H9 (cell line): ENCODE measurements at regions not wholly inside any gene's neighbourhood (a gene's known extent, or its start where the extent isn't known, plus 50 kb on each side); places are given as distances from the start of the nearest gene placed in this dataset.

Experiments
- DNase-seq: peaks from one replicate; pipeline ENCODE4 v3.0.0-alpha.2; 2017
- H2AFZ ChIP-seq: one replicate; pipeline ENCODE4 v1.6.1; 2013; ENCODE audit warnings: mild to moderate bottlenecking, low read length, control low read depth, moderate library complexity
- H2AK5ac ChIP-seq: 2 replicates; pipeline ENCODE4 v1.6.1; 2013; ENCODE audit warnings: low read length, control low read depth, mixed read lengths; ENCODE audit not compliant: insufficient read length
- H2BK120ac ChIP-seq: one replicate; pipeline ENCODE4 v1.6.1; 2013; ENCODE audit warnings: low read depth, mild to moderate bottlenecking, low read length, control low read depth, inconsistent platforms; ENCODE audit not compliant: poor library complexity, severe bottlenecking
- H2BK12ac ChIP-seq: 2 replicates; pipeline ENCODE4 v1.6.1; 2013; ENCODE audit warnings: low read length, control low read depth, mixed read lengths, low read depth; ENCODE audit not compliant: insufficient read length
- H2BK15ac ChIP-seq: 2 replicates; pipeline ENCODE4 v1.6.1; 2013; ENCODE audit warnings: low read depth, low read length, control low read depth
- H2BK20ac ChIP-seq: one replicate; pipeline ENCODE4 v1.6.1; 2013; ENCODE audit warnings: low read depth, mild to moderate bottlenecking, low read length, control low read depth, inconsistent platforms; ENCODE audit not compliant: poor library complexity, severe bottlenecking
- H2BK5ac ChIP-seq: 2 replicates; pipeline ENCODE4 v1.6.1; 2013; ENCODE audit warnings: low read length, control low read depth, mixed read lengths; ENCODE audit not compliant: insufficient read length
- H3K14ac ChIP-seq: 2 replicates; pipeline ENCODE4 v1.6.1; 2013; ENCODE audit warnings: low read length, control low read depth; ENCODE audit not compliant: insufficient read depth
- H3K18ac ChIP-seq: 2 replicates; pipeline ENCODE4 v1.6.1; 2013; ENCODE audit warnings: low read depth, mild to moderate bottlenecking, mixed read lengths, low read length, control low read depth; ENCODE audit not compliant: insufficient read length
- H3K23ac ChIP-seq: 2 replicates; pipeline ENCODE4 v1.6.1; 2013; ENCODE audit warnings: low read length, control low read depth, mixed read lengths, low read depth; ENCODE audit not compliant: insufficient read length
- H3K23me2 ChIP-seq: 2 replicates; pipeline ENCODE4 v1.6.1; 2013; ENCODE audit warnings: low read depth, mild to moderate bottlenecking, mixed read lengths, low read length, control low read depth; ENCODE audit not compliant: insufficient read length, poor library complexity, severe bottlenecking
- H3K27ac ChIP-seq: 2 replicates; pipeline ENCODE4 v1.5.1; 2013; ENCODE audit warnings: low read length, control low read depth, mixed read lengths, low read depth; ENCODE audit not compliant: insufficient read length
- H3K27me3 ChIP-seq: 2 replicates; pipeline ENCODE4 v1.6.1; 2013; ENCODE audit warnings: low read length, control low read depth, inconsistent platforms; ENCODE audit not compliant: insufficient read depth
- H3K4ac ChIP-seq: 2 replicates; pipeline ENCODE4 v1.6.1; 2013; ENCODE audit warnings: low read depth, mild to moderate bottlenecking, control low read depth, inconsistent platforms, low read length, moderate library complexity
- H3K4me1 ChIP-seq: 2 replicates; pipeline ENCODE4 v1.6.1; 2013; ENCODE audit warnings: low read length, control low read depth, inconsistent platforms; ENCODE audit not compliant: insufficient read depth
- H3K4me2 ChIP-seq: 2 replicates; pipeline ENCODE4 v1.6.1; 2013; ENCODE audit warnings: low read length, control low read depth, mixed read lengths; ENCODE audit not compliant: insufficient read length, insufficient read depth
- H3K56ac ChIP-seq: 2 replicates; pipeline ENCODE4 v1.6.1; 2013; ENCODE audit warnings: low read depth, mild to moderate bottlenecking, mixed read lengths, low read length, control low read depth; ENCODE audit not compliant: insufficient read length
- H3K79me1 ChIP-seq: 2 replicates; pipeline ENCODE4 v1.6.1; 2013; ENCODE audit warnings: low read depth, mild to moderate bottlenecking, moderate library complexity, low read length, control low read depth, inconsistent platforms; ENCODE audit not compliant: insufficient read depth, poor library complexity, severe bottlenecking
- H3K79me2 ChIP-seq: 2 replicates; pipeline ENCODE4 v1.6.1; 2013; ENCODE audit warnings: low read length, control low read depth, inconsistent platforms; ENCODE audit not compliant: insufficient read depth
- H3K9ac ChIP-seq: 2 replicates; pipeline ENCODE4 v1.6.1; 2013; ENCODE audit warnings: low read length, control low read depth, mixed read lengths; ENCODE audit not compliant: insufficient read length; ENCODE audit errors: extremely low read depth
- H3K9me3 ChIP-seq: one replicate; pipeline ENCODE4 v1.6.1; 2013; ENCODE audit warnings: low read depth, low read length, inconsistent platforms; ENCODE audit not compliant: control insufficient read depth
- H3T11ph ChIP-seq: one replicate; pipeline ENCODE4 v1.6.1; 2013; ENCODE audit warnings: mild to moderate bottlenecking, low read length, control low read depth, inconsistent platforms
- H4K20me1 ChIP-seq: one replicate; pipeline ENCODE4 v1.6.1; 2013; ENCODE audit not compliant: control insufficient read depth, insufficient read length, insufficient read depth
- H4K5ac ChIP-seq: 2 replicates; pipeline ENCODE4 v1.6.1; 2013; ENCODE audit warnings: low read depth, mild to moderate bottlenecking, mixed read lengths, low read length, control low read depth; ENCODE audit not compliant: insufficient read length
- H4K8ac ChIP-seq: replicated peaks from 2 replicates; pipeline ENCODE4 v1.6.1; 2013; ENCODE audit warnings: low read length, control low read depth, mixed read lengths, low read depth; ENCODE audit not compliant: insufficient read length
- H4K91ac ChIP-seq: 2 replicates; pipeline ENCODE4 v1.6.1; 2013; ENCODE audit warnings: low read depth, mild to moderate bottlenecking, moderate library complexity, mixed read lengths, low read length, control low read depth; ENCODE audit not compliant: insufficient read length
- H3K27ac Mint-ChIP-seq, 3 experiments: 2 replicates in 2 of 3; 3 replicates in 1 of 3; pipeline ENCODE4 v1.8.0; 2020 to 2021; ENCODE audit warnings: mixed read lengths in 3 of 3, mild to moderate bottlenecking in 1 of 3, moderate library complexity in 1 of 3
- H3K27me3 Mint-ChIP-seq: 2 replicates; pipeline ENCODE4 v1.8.0; 2021; ENCODE audit warnings: low read depth, mild to moderate bottlenecking, moderate library complexity, mixed read lengths
- H3K36me3 Mint-ChIP-seq, 3 experiments: 2 replicates in 2 of 3; 3 replicates in 1 of 3; pipeline ENCODE4 v1.8.0; 2020 to 2021; ENCODE audit warnings: low read depth in 3 of 3, mixed read lengths in 3 of 3; ENCODE audit not compliant: insufficient read depth in 1 of 3
- H3K4me1 Mint-ChIP-seq, 2 experiments: 2 replicates each; pipeline ENCODE4 v1.8.0; 2020; ENCODE audit warnings: mixed read lengths in 2 of 2
- H3K4me3 Mint-ChIP-seq, 2 experiments: 2 replicates in 1 of 2; 3 replicates in 1 of 2; pipeline ENCODE4 v1.8.0; 2020 to 2021; ENCODE audit warnings: mild to moderate bottlenecking in 2 of 2, mixed read lengths in 2 of 2, moderate library complexity in 1 of 2
- H3K9me3 Mint-ChIP-seq, 2 experiments: 2 replicates in 1 of 2; 3 replicates in 1 of 2; pipeline ENCODE4 v1.8.0; 2020; ENCODE audit warnings: mild to moderate bottlenecking in 2 of 2, mixed read lengths in 2 of 2, moderate library complexity in 1 of 2
- WGBS: extraction: QIAGEN DNeasy Blood & Tissue Kit; methylation state at CpG from one replicate; pipeline ENCODE4 v1.1.7; 2013; ENCODE audit warnings: missing lambda C conversion rate, low lambda C conversion rate, mixed read lengths; ENCODE audit not compliant: insufficient read length; ENCODE audit errors: extremely low coverage; 5-methylcytosine and 5-hydroxymethylcytosine counted together
- TF ChIP-seq, protein P1 (sequence below): fragments of 200-600 bp; sonication (generic); conservative IDR thresholded peaks from 3 replicates; pipeline ENCODE4 v1.8.0; 2021; ENCODE audit warnings: antibody characterized with exemption, mild to moderate bottlenecking

- WGBS: no CpG with 5 or more reads among the region's 1 CpG
- peaks cover 0 to 5% (median 0%) of the 10 kb centered on the region in 3 experiments; a peak in 1 of 7 replicates for H3K36me3 Mint-ChIP-seq
- H3K23ac ChIP-seq: no peak overlapping the region
Measured at GRCh38 chr14:66101662-66102061, 384.5 kb upstream of the CCDC196 start.

More at GRCh38 chr14:66101662-66102061, 384.5 kb upstream of the CCDC196 start:
- Histone ChIP-seq H3T11ph (no peak overlapping the region), H3K18ac (no peak overlapping the region), H3K27ac (no peak overlapping the region), H4K8ac (no peak overlapping the region), H3K27me3 (no peaks in the 10 kb centered on the region), H4K5ac (no peak overlapping the region), H2BK20ac (no peak overlapping the region), H2BK15ac (no peak overlapping the region), H3K56ac (no peak overlapping the region), H2BK5ac (no peak overlapping the region), H3K4me2 (no peak overlapping the region), H2BK120ac (no peak overlapping the region), H3K23me2 (no peaks in the 10 kb centered on the region), H3K79me2 (no peaks in the 10 kb centered on the region), H3K9me3 (no peaks in the 10 kb centered on the region), H2AFZ (no peak overlapping the region), H3K79me1 (no peaks in the 10 kb centered on the region), H2BK12ac (no peak overlapping the region), H3K4ac (no peak overlapping the region), H2AK5ac (no peak overlapping the region), H4K91ac (no peak overlapping the region), H3K4me1 (peaks cover 3% of the 10 kb centered on the region; the same call in 1 of the 2 replicates), H3K14ac (no peak overlapping the region), H3K9ac (no peak overlapping the region), H4K20me1 (no peaks in the 10 kb centered on the region)
- TF ChIP-seq, protein P1, sequence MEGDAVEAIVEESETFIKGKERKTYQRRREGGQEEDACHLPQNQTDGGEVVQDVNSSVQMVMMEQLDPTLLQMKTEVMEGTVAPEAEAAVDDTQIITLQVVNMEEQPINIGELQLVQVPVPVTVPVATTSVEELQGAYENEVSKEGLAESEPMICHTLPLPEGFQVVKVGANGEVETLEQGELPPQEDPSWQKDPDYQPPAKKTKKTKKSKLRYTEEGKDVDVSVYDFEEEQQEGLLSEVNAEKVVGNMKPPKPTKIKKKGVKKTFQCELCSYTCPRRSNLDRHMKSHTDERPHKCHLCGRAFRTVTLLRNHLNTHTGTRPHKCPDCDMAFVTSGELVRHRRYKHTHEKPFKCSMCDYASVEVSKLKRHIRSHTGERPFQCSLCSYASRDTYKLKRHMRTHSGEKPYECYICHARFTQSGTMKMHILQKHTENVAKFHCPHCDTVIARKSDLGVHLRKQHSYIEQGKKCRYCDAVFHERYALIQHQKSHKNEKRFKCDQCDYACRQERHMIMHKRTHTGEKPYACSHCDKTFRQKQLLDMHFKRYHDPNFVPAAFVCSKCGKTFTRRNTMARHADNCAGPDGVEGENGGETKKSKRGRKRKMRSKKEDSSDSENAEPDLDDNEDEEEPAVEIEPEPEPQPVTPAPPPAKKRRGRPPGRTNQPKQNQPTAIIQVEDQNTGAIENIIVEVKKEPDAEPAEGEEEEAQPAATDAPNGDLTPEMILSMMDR: no peak
- Mint-ChIP-seq H3K27me3 (peaks cover 1% of the 10 kb centered on the region; the same call in 1 of the 2 replicates), H3K9me3 (peaks cover 0 to 2% of the 10 kb centered on the region in 2 experiments; a peak in 1 of 5 replicates), H3K27ac (0 out of 7 replicates have a peak overlapping the region, but pooled peaks of 1 of the 3 experiments have one; percentile 29), H3K4me1 (peaks cover 15 to 16% of the 10 kb centered on the region in 2 experiments), H3K4me3 (no peak overlapping the region)
- no peak for DNase-seq
